ENCODE measurements at regions not wholly inside any gene's neighbourhood (a gene's known extent, or its start where the extent isn't known, plus 50 kb on each side); places are given as distances from the start of the nearest gene placed in this dataset.
A peak's percentile ranks its signal among the peaks of the same experiment; 100 is the strongest.

DNA sequence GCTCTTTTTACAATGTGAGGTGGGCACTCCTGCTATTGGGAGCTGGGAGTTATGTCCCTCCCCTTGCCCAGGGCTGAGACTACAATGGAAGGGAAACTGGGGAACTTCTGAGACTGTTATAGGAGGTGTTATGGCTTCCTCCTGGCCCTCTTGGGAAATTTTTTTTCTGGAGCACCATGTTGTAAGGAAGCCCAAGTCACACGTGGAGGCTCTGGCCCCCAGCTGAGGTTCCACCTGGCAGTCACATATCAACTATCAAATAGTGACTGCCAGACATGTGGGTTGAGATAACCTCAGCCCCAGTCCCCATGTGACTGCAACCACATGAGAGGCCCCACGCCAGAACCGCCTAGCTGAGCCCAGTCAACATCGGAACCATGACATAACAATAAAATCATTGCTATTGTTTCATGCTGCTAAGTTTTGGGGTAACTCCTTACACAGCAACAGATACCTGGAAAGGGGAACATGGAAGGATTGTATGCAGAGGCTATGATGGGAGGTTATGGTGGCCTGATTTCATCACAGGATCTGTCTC lies 99.4 kb upstream of the NCOR2 start:
- WGBS (ENCODE audit: insufficient coverage) = no CpG with 5 or more reads among the region's 4 CpGs
- peaks cover 11 to 23% (median 16%) of the 10 kb centered on the region in 7 donors for H3K9me3 Mint-ChIP-seq
- intact Hi-C loops (cut with micrococcal nuclease) = loop anchor here (5.0 kb wide), 5 partner anchors 34 to 101 kb away; partner anchors contain the start of gene NCOR2 (in 1 of the 2)
- TF ChIP-seq, protein P1, sequence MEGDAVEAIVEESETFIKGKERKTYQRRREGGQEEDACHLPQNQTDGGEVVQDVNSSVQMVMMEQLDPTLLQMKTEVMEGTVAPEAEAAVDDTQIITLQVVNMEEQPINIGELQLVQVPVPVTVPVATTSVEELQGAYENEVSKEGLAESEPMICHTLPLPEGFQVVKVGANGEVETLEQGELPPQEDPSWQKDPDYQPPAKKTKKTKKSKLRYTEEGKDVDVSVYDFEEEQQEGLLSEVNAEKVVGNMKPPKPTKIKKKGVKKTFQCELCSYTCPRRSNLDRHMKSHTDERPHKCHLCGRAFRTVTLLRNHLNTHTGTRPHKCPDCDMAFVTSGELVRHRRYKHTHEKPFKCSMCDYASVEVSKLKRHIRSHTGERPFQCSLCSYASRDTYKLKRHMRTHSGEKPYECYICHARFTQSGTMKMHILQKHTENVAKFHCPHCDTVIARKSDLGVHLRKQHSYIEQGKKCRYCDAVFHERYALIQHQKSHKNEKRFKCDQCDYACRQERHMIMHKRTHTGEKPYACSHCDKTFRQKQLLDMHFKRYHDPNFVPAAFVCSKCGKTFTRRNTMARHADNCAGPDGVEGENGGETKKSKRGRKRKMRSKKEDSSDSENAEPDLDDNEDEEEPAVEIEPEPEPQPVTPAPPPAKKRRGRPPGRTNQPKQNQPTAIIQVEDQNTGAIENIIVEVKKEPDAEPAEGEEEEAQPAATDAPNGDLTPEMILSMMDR (IDR thresholded peaks at IDR 0.05) = no peak
- H3K9ac ChIP-seq (ENCODE audit: insufficient read depth, low read length, poor library complexity, severe bottlenecking) = no peak overlapping the region
- no peak for DNase-seq
- no peak overlapping the region for H3K4me3 Mint-ChIP-seq
- peaks cover 11 to 13% of the 10 kb centered on the region in 2 donors for H3K9me3 ChIP-seq (replicated peaks in 1 of 2; ENCODE audit: control insufficient read depth in 1 of 2, insufficient read depth in 1 of 2, low read length in 2 of 2)
- no peaks in the 10 kb centered on the region for H3K79me2 ChIP-seq (ENCODE audit: insufficient read depth, low read length)
- H3K4me1 ChIP-seq (ENCODE audit: control insufficient read depth in 1 of 2, insufficient read depth in 2 of 2, low read length in 2 of 2) = peaks cover 32 to 45% of the 10 kb centered on the region in 2 donors
- no peaks in the 10 kb centered on the region for H3K36me3 ChIP-seq (replicated peaks in 1 of 2; ENCODE audit: control insufficient read depth in 1 of 2, insufficient read depth in 2 of 2, low read length in 2 of 2)
- peaks cover 38% of the 10 kb centered on the region for H3K4me1 Mint-ChIP-seq
- H3K27me3 Mint-ChIP-seq (ENCODE audit: low read depth in 3 of 3) = peaks cover 0 to 3% (median 2%) of the 10 kb centered on the region in 3 donors
- H3K27ac ChIP-seq (ENCODE audit: low read depth in 1 of 2, low read length in 2 of 2) = no peak overlapping the region
- no peaks in the 10 kb centered on the region for H3K27me3 ChIP-seq (ENCODE audit: control insufficient read depth in 2 of 2, insufficient read depth in 2 of 2, low read length in 2 of 2)
- H3K36me3 Mint-ChIP-seq = peaks cover 20 to 23% of the 10 kb centered on the region in 2 donors
- H2AFZ ChIP-seq (ENCODE audit: insufficient read depth, low read depth, low read length, poor library complexity, severe bottlenecking) = no peak overlapping the region
- no peak overlapping the region for H3K4me3 ChIP-seq (replicated peaks in 1 of 3; ENCODE audit: low read depth in 2 of 3, low read length in 3 of 3)
- no peaks in the 10 kb centered on the region for H4K20me1 ChIP-seq (ENCODE audit: insufficient read depth, low read length)
- H3K27ac Mint-ChIP-seq = peak overlapping the region in 2 of 7 donors; percentile 16 to 21
- H3K4me2 ChIP-seq (replicated peaks; ENCODE audit: extremely low read depth, low read length, poor library complexity, severe bottlenecking) = no peak overlapping the region

DNA sequence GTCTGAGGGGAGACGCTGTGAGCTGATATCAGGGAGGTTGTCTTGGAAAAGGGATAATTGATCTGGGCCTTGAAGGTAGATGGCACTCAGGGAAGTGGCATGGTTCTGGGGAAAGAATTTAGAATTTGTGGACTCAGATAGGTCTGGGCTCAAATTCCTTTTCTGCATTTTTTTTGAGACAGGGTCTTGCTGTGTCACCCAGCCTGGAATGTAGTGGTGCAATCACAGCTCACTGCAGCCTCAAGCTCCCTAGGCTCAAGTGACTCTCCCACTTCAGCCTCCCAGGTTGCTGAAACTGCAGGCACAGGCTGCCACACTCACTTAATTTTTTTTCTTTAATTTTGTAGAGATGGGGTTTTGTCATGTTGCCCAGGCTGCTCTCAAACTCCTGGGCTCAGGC lies 98.1 kb upstream of the NCOR2 start:
- Histone ChIP-seq H3K4me3 (replicated peaks in 1 of 3; ENCODE audit: low read depth in 2 of 3, low read length in 3 of 3) (no peak overlapping the region), H4K20me1 (ENCODE audit: insufficient read depth, low read length) (no peaks in the 10 kb centered on the region), H3K27ac (ENCODE audit: low read depth in 1 of 2, low read length in 2 of 2) (peak overlapping the region in 1 of 2 donors; percentile 52), H3K27me3 (ENCODE audit: control insufficient read depth in 2 of 2, insufficient read depth in 2 of 2, low read length in 2 of 2) (no peaks in the 10 kb centered on the region), H3K4me1 (ENCODE audit: control insufficient read depth in 1 of 2, insufficient read depth in 2 of 2, low read length in 2 of 2) (peaks cover 32 to 45% of the 10 kb centered on the region in 2 donors), H3K9me3 (replicated peaks in 1 of 2; ENCODE audit: control insufficient read depth in 1 of 2, insufficient read depth in 1 of 2, low read length in 2 of 2) (peaks cover 11 to 13% of the 10 kb centered on the region in 2 donors), H3K79me2 (ENCODE audit: insufficient read depth, low read length) (no peaks in the 10 kb centered on the region), H3K9ac (ENCODE audit: insufficient read depth, low read length, poor library complexity, severe bottlenecking) (no peak overlapping the region), H3K36me3 (replicated peaks in 1 of 2; ENCODE audit: control insufficient read depth in 1 of 2, insufficient read depth in 2 of 2, low read length in 2 of 2) (no peaks in the 10 kb centered on the region), H2AFZ (ENCODE audit: insufficient read depth, low read depth, low read length, poor library complexity, severe bottlenecking) (no peak overlapping the region), H3K4me2 (replicated peaks; ENCODE audit: extremely low read depth, low read length, poor library complexity, severe bottlenecking) (no peak overlapping the region)
- no CpG with 5 or more reads among the region's 1 CpG for WGBS (ENCODE audit: insufficient coverage)
- peak overlapping the region in 4 of 7 donors; percentile 8 to 88 (median 61) for H3K27ac Mint-ChIP-seq
- H3K9me3 Mint-ChIP-seq = peaks cover 11 to 23% (median 16%) of the 10 kb centered on the region in 7 donors
- no peak for DNase-seq
- H3K36me3 Mint-ChIP-seq = peaks cover 20 to 23% of the 10 kb centered on the region in 2 donors
- TF ChIP-seq, protein P1 (IDR thresholded peaks at IDR 0.05) = no peak
- H3K4me1 Mint-ChIP-seq = peaks cover 38% of the 10 kb centered on the region
- no peak overlapping the region for H3K4me3 Mint-ChIP-seq
- peaks cover 0 to 3% (median 2%) of the 10 kb centered on the region in 3 donors for H3K27me3 Mint-ChIP-seq (ENCODE audit: low read depth in 3 of 3)
- intact Hi-C loops (cut with micrococcal nuclease) = loop anchor here (5.0 kb wide), 5 partner anchors 33 to 102 kb away; partner anchors contain the start of gene NCOR2 (in 1 of the 2)

Measured in CD14-positive monocyte (primary cell).